ENCODE measurements at regions not wholly inside any gene's neighbourhood (a gene's known extent, or its start where the extent isn't known, plus 50 kb on each side); places are given as distances from the start of the nearest gene placed in this dataset.

- no peak overlapping the region for H2BK5ac ChIP-seq (ENCODE audit: low read depth, low read length, poor library complexity, severe bottlenecking)
- no peak overlapping the region for H4K91ac ChIP-seq (ENCODE audit: low read length)
- H2AK5ac ChIP-seq (ENCODE audit: low read length, severe bottlenecking): no peak overlapping the region
- WGBS: 89% methylated on average over 9 of the region's 9 CpGs
- H3K27me3 ChIP-seq (ENCODE audit: control insufficient read depth in 1 of 2, insufficient read depth in 1 of 2, low read length in 2 of 2): peaks cover 0 to 20% of the 10 kb centered on the region in 2 experiments
- H3K4ac ChIP-seq (ENCODE audit: low read depth in 1 of 2, low read length in 2 of 2): no peak overlapping the region
- no peak overlapping the region for H4K8ac ChIP-seq (ENCODE audit: low read length)
- no peak overlapping the region for H2AFZ ChIP-seq (ENCODE audit: low read depth, low read length)
- no peak overlapping the region for H3K23ac ChIP-seq (ENCODE audit: low read length in 2 of 2)
- no peak overlapping the region for H2BK15ac ChIP-seq (ENCODE audit: low read depth, poor library complexity, severe bottlenecking)
- no peak overlapping the region for H3K4me2 ChIP-seq (ENCODE audit: low read length, poor library complexity, severe bottlenecking)
- H3K14ac ChIP-seq (ENCODE audit: low read length in 2 of 2): no peak overlapping the region
- DNase-seq: no peak
- no peak overlapping the region for H3K9ac ChIP-seq (ENCODE audit: low read length)
- no peak overlapping the region for H3K18ac ChIP-seq (ENCODE audit: low read depth in 1 of 2, low read length in 2 of 2)
- no peak overlapping the region for H3K27ac ChIP-seq (ENCODE audit: low read length, poor library complexity, severe bottlenecking)
- H3K4me1 ChIP-seq (ENCODE audit: control insufficient read depth, insufficient read depth, low read depth, low read length): peaks cover 1% of the 10 kb centered on the region
- no peak overlapping the region for H2BK12ac ChIP-seq (ENCODE audit: low read length in 2 of 2)
- H3K36me3 ChIP-seq (ENCODE audit: control insufficient read depth in 1 of 2, insufficient read depth in 2 of 2, low read depth in 1 of 2, low read length in 2 of 2): no peaks in the 10 kb centered on the region
- no peak overlapping the region for H3K4me3 ChIP-seq (ENCODE audit: insufficient read depth in 1 of 2, low read depth in 1 of 2, low read length in 2 of 2)
- H3K9me3 ChIP-seq (ENCODE audit: control insufficient read depth, low read length): no peaks in the 10 kb centered on the region
- no peaks in the 10 kb centered on the region for H3K79me1 ChIP-seq (replicated peaks; ENCODE audit: low read length, poor library complexity, severe bottlenecking)
- H2BK120ac ChIP-seq (ENCODE audit: low read depth, low read length): no peak overlapping the region
Measured at GRCh38 chr20:51890003-51890402, 87.7 kb upstream of the SALL4 start.

GRCh38 chr20:51889466-51889865 lies 87.1 kb upstream of the SALL4 start:
- H2BK120ac ChIP-seq (ENCODE audit: low read depth, low read length): no peak overlapping the region
- no peak overlapping the region for H3K14ac ChIP-seq (ENCODE audit: low read length in 2 of 2)
- 51% methylated on average over 2 of the region's 4 CpGs for WGBS
- no peak overlapping the region for H2BK5ac ChIP-seq (ENCODE audit: low read depth, low read length, poor library complexity, severe bottlenecking)
- H4K91ac ChIP-seq (ENCODE audit: low read length): no peak overlapping the region
- H4K8ac ChIP-seq (ENCODE audit: low read length): no peak overlapping the region
- no peak overlapping the region for H3K4ac ChIP-seq (ENCODE audit: low read depth in 1 of 2, low read length in 2 of 2)
- no peaks in the 10 kb centered on the region for H3K9me3 ChIP-seq (ENCODE audit: control insufficient read depth, low read length)
- no peak overlapping the region for H2AFZ ChIP-seq (ENCODE audit: low read depth, low read length)
- peaks cover 0 to 20% of the 10 kb centered on the region in 2 experiments for H3K27me3 ChIP-seq (ENCODE audit: control insufficient read depth in 1 of 2, insufficient read depth in 1 of 2, low read length in 2 of 2)
- no peak overlapping the region for H2BK12ac ChIP-seq (ENCODE audit: low read length in 2 of 2)
- H3K23ac ChIP-seq (ENCODE audit: low read length in 2 of 2): no peak overlapping the region
- H3K9ac ChIP-seq (ENCODE audit: low read length): no peak overlapping the region
- H2BK15ac ChIP-seq (ENCODE audit: low read depth, poor library complexity, severe bottlenecking): no peak overlapping the region
- DNase-seq: no peak
- H2AK5ac ChIP-seq (ENCODE audit: low read length, severe bottlenecking): no peak overlapping the region
- no peak overlapping the region for H3K27ac ChIP-seq (ENCODE audit: low read length, poor library complexity, severe bottlenecking)
- no peak overlapping the region for H3K4me2 ChIP-seq (ENCODE audit: low read length, poor library complexity, severe bottlenecking)
- H3K4me1 ChIP-seq (ENCODE audit: control insufficient read depth, insufficient read depth, low read depth, low read length): peaks cover 1% of the 10 kb centered on the region
- H3K4me3 ChIP-seq (ENCODE audit: insufficient read depth in 1 of 2, low read depth in 1 of 2, low read length in 2 of 2): no peak overlapping the region
- H3K79me1 ChIP-seq (replicated peaks; ENCODE audit: low read length, poor library complexity, severe bottlenecking): no peaks in the 10 kb centered on the region
- H3K36me3 ChIP-seq (ENCODE audit: control insufficient read depth in 1 of 2, insufficient read depth in 2 of 2, low read depth in 1 of 2, low read length in 2 of 2): no peaks in the 10 kb centered on the region
- no peak overlapping the region for H3K18ac ChIP-seq (ENCODE audit: low read depth in 1 of 2, low read length in 2 of 2)

- Histone ChIP-seq H2AK5ac (ENCODE audit: low read length, severe bottlenecking) (no peak overlapping the region), H3K36me3 (ENCODE audit: control insufficient read depth in 1 of 2, insufficient read depth in 2 of 2, low read depth in 1 of 2, low read length in 2 of 2) (no peaks in the 10 kb centered on the region), H4K8ac (ENCODE audit: low read length) (no peak overlapping the region), H3K4me3 (ENCODE audit: insufficient read depth in 1 of 2, low read depth in 1 of 2, low read length in 2 of 2) (no peak overlapping the region), H3K23ac (ENCODE audit: low read length in 2 of 2) (no peak overlapping the region), H3K79me1 (replicated peaks; ENCODE audit: low read length, poor library complexity, severe bottlenecking) (no peaks in the 10 kb centered on the region), H3K9me3 (ENCODE audit: control insufficient read depth, low read length) (no peaks in the 10 kb centered on the region), H3K9ac (ENCODE audit: low read length) (no peak overlapping the region), H2BK120ac (ENCODE audit: low read depth, low read length) (no peak overlapping the region), H2BK12ac (ENCODE audit: low read length in 2 of 2) (no peak overlapping the region), H2BK5ac (ENCODE audit: low read depth, low read length, poor library complexity, severe bottlenecking) (no peak overlapping the region), H4K91ac (ENCODE audit: low read length) (no peak overlapping the region), H3K14ac (ENCODE audit: low read length in 2 of 2) (no peak overlapping the region), H2AFZ (ENCODE audit: low read depth, low read length) (no peak overlapping the region), H3K4me1 (ENCODE audit: control insufficient read depth, insufficient read depth, low read depth, low read length) (peaks cover 1% of the 10 kb centered on the region), H3K4ac (ENCODE audit: low read depth in 1 of 2, low read length in 2 of 2) (no peak overlapping the region), H3K4me2 (ENCODE audit: low read length, poor library complexity, severe bottlenecking) (no peak overlapping the region), H3K27ac (ENCODE audit: low read length, poor library complexity, severe bottlenecking) (no peak overlapping the region), H3K18ac (ENCODE audit: low read depth in 1 of 2, low read length in 2 of 2) (no peak overlapping the region), H3K27me3 (ENCODE audit: control insufficient read depth in 1 of 2, insufficient read depth in 1 of 2, low read length in 2 of 2) (peaks cover 0 to 20% of the 10 kb centered on the region in 2 experiments), H2BK15ac (ENCODE audit: low read depth, poor library complexity, severe bottlenecking) (no peak overlapping the region)
- WGBS: 79% methylated on average over 8 of the region's 10 CpGs
- no peak for DNase-seq
Measured at GRCh38 chr20:51888291-51888690, 86.0 kb upstream of the SALL4 start.

GRCh38 chr20:51886891-51887608 lies 84.7 kb upstream of the SALL4 start:
- Histone ChIP-seq H3K36me3 (ENCODE audit: control insufficient read depth in 1 of 2, insufficient read depth in 2 of 2, low read depth in 1 of 2, low read length in 2 of 2) (no peaks in the 10 kb centered on the region), H2AFZ (ENCODE audit: low read depth, low read length) (no peak overlapping the region), H3K18ac (ENCODE audit: low read depth in 1 of 2, low read length in 2 of 2) (no peak overlapping the region), H4K8ac (ENCODE audit: low read length) (no peak overlapping the region), H2BK120ac (ENCODE audit: low read depth, low read length) (no peak overlapping the region), H4K91ac (ENCODE audit: low read length) (no peak overlapping the region), H3K79me1 (replicated peaks; ENCODE audit: low read length, poor library complexity, severe bottlenecking) (no peaks in the 10 kb centered on the region), H2BK5ac (ENCODE audit: low read depth, low read length, poor library complexity, severe bottlenecking) (peak overlapping the region; percentile 50), H3K4me1 (ENCODE audit: control insufficient read depth, insufficient read depth, low read depth, low read length) (peaks cover 1% of the 10 kb centered on the region), H3K14ac (ENCODE audit: low read length in 2 of 2) (no peak overlapping the region), H3K27ac (ENCODE audit: low read length, poor library complexity, severe bottlenecking) (no peak overlapping the region), H3K23ac (ENCODE audit: low read length in 2 of 2) (no peak overlapping the region), H3K4me3 (ENCODE audit: insufficient read depth in 1 of 2, low read depth in 1 of 2, low read length in 2 of 2) (no peak overlapping the region), H3K27me3 (ENCODE audit: control insufficient read depth in 1 of 2, insufficient read depth in 1 of 2, low read length in 2 of 2) (peaks cover 0 to 20% of the 10 kb centered on the region in 2 experiments), H3K4ac (ENCODE audit: low read depth in 1 of 2, low read length in 2 of 2) (no peak overlapping the region), H3K4me2 (ENCODE audit: low read length, poor library complexity, severe bottlenecking) (no peak overlapping the region), H2BK12ac (ENCODE audit: low read length in 2 of 2) (no peak overlapping the region), H2BK15ac (ENCODE audit: low read depth, poor library complexity, severe bottlenecking) (no peak overlapping the region), H2AK5ac (ENCODE audit: low read length, severe bottlenecking) (no peak overlapping the region), H3K9me3 (ENCODE audit: control insufficient read depth, low read length) (no peaks in the 10 kb centered on the region), H3K9ac (ENCODE audit: low read length) (no peak overlapping the region)
- WGBS: 85% methylated on average over 5 of the region's 5 CpGs
- DNase-seq: no peak

Measured in mesenchymal stem cell (in vitro differentiated cells and primary cell).